H1 (cell line): ENCODE measurements at regions not wholly inside any gene's neighbourhood (a gene's known extent, or its start where the extent isn't known, plus 50 kb on each side); places are given as distances from the start of the nearest gene placed in this dataset.

Experiments
- CHD7 ChIP-seq: fragments of 300-600 bp; sonication (generic); IDR thresholded peaks from 2 replicates; pipeline ENCODE4 v1.7.1; 2012; ENCODE audit warnings: low read length, moderate library complexity, mild to moderate bottlenecking, inconsistent platforms; ENCODE audit not compliant: insufficient replicate concordance
- JUND ChIP-seq: IDR thresholded peaks from 2 replicates; pipeline ENCODE4 v1.6.1; 2011; ENCODE audit warnings: mild to moderate bottlenecking, improper control_type of control experiment, low read length
- KDM4A ChIP-seq: IDR thresholded peaks from one replicate; pipeline ENCODE4 v1.7.1; 2012; ENCODE audit warnings: low read depth, mild to moderate bottlenecking, moderate library complexity, low read length, inconsistent platforms; ENCODE audit not compliant: severe bottlenecking
- RFX5 ChIP-seq: IDR thresholded peaks from 2 replicates; pipeline ENCODE4 v1.6.1; 2011; ENCODE audit warnings: low read depth, low read length, improper control_type of control experiment, borderline replicate concordance

DNA sequence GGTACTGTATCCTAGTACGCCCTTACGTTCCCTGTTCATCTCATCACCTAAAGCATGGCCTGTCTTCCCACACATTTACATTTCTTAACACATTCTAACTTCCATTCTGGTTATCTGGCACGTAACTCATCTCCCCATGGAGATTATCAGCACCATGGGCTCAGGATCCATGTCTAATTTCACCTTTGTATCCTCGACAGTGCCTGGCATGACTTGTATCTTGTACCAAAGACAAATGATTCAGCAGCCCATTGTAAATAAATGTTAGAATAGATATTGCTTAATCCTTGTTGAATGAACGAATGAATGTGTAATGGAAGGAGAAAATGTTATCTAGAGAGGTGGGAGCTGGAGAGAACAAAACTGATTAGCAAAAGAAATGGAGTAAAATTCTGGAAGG, 69.7 kb upstream of the TPM1 start (continued):
- no peak for TF ChIP-seq CHD7
- TF ChIP-seq JUND: no peak
- no peak for TF ChIP-seq RFX5
- no peak for TF ChIP-seq KDM4A
